Hepatocyte (in vitro differentiated cells): ENCODE measurements at regions not wholly inside any gene's neighbourhood (a gene's known extent, or its start where the extent isn't known, plus 50 kb on each side); places are given as distances from the start of the nearest gene placed in this dataset.

ENCODE experiments used
- DNase-seq: peaks from one replicate; pipeline ENCODE4 v3.0.0-alpha.2; 2016; ENCODE audit warnings: low spot score
- H2AFZ ChIP-seq: fragments of 200-600 bp; sonication (generic); 2 replicates; pipeline ENCODE4 v1.6.0; 2016; ENCODE audit warnings: antibody characterized with exemption, mild to moderate bottlenecking
- H3K27ac ChIP-seq: fragments of 200-600 bp; sonication (generic); 2 replicates; pipeline ENCODE4 v1.5.1; 2016; ENCODE audit warnings: mild to moderate bottlenecking
- H3K27me3 ChIP-seq: fragments of 200-600 bp; sonication (generic); 2 replicates; pipeline ENCODE4 v1.6.1; 2016
- H3K36me3 ChIP-seq: fragments of 200-600 bp; sonication (generic); replicated peaks from 2 replicates; pipeline ENCODE4 v1.5.1; 2016; ENCODE audit warnings: low read depth; ENCODE audit not compliant: insufficient read depth
- H3K4me1 ChIP-seq: fragments of 200-600 bp; sonication (generic); 2 replicates; pipeline ENCODE4 v1.5.1; 2016; ENCODE audit warnings: mild to moderate bottlenecking, moderate library complexity; ENCODE audit not compliant: insufficient read depth
- H3K4me2 ChIP-seq: fragments of 200-600 bp; sonication (generic); 2 replicates; pipeline ENCODE4 v1.6.0; 2016
- H3K4me3 ChIP-seq: fragments of 200-600 bp; sonication (generic); 2 replicates; pipeline ENCODE4 v1.5.1; 2016; ENCODE audit warnings: mild to moderate bottlenecking
- H3K79me2 ChIP-seq: fragments of 200-600 bp; sonication (generic); 2 replicates; pipeline ENCODE4 v1.6.0; 2017; ENCODE audit warnings: mild to moderate bottlenecking
- H3K9me2 ChIP-seq: fragments of 200-600 bp; sonication (generic); replicated peaks from 2 replicates; pipeline ENCODE4 v1.6.0; 2017; ENCODE audit warnings: mild to moderate bottlenecking; ENCODE audit not compliant: insufficient read depth
- H3K9me3 ChIP-seq: fragments of 200-600 bp; sonication (generic); 2 replicates; pipeline ENCODE4 v1.5.1; 2016; ENCODE audit warnings: low read depth, mild to moderate bottlenecking
- H4K20me1 ChIP-seq: fragments of 200-600 bp; sonication (generic); 2 replicates; pipeline ENCODE4 v1.6.0; 2016; ENCODE audit warnings: mild to moderate bottlenecking; ENCODE audit not compliant: insufficient read depth, poor library complexity, severe bottlenecking
- CTCF ChIP-seq: fragments of 200-600 bp; sonication (generic); IDR thresholded peaks from 2 replicates; pipeline ENCODE4 v1.5.1; 2016; ENCODE audit warnings: antibody characterized with exemption, mild to moderate bottlenecking; ENCODE audit not compliant: poor library complexity
- EZH2 ChIP-seq: fragments of 200-600 bp; sonication (generic); IDR thresholded peaks from 2 replicates; pipeline ENCODE4 v1.6.1; 2016; ENCODE audit warnings: antibody characterized with exemption, mild to moderate bottlenecking, borderline replicate concordance
- EZH2phosphoT487 ChIP-seq: fragments of 200-600 bp; sonication (generic); IDR thresholded peaks from one replicate; pipeline ENCODE4 v1.6.1; 2018; ENCODE audit warnings: antibody characterized with exemption, mild to moderate bottlenecking, low read depth, moderate library complexity; ENCODE audit not compliant: unreplicated experiment, severe bottlenecking
- WGBS: methylation state at CpG from one replicate; pipeline ENCODE4 v1.1.6; 2016; ENCODE audit warnings: low lambda C conversion rate; ENCODE audit errors: missing lambda C conversion rate; 5-methylcytosine and 5-hydroxymethylcytosine counted together

GRCh38 chr5:171703146-171703545, 82.5 kb upstream of the SMIM23 start:
- Histone ChIP-seq H3K27me3 (no peaks in the 10 kb centered on the region), H3K4me1 (peaks cover 18% of the 10 kb centered on the region), H4K20me1 (no peaks in the 10 kb centered on the region), H3K36me3 (no peaks in the 10 kb centered on the region), H3K9me3 (no peaks in the 10 kb centered on the region), H2AFZ (no peak overlapping the region), H3K9me2 (no peaks in the 10 kb centered on the region), H3K79me2 (no peaks in the 10 kb centered on the region), H3K4me2 (no peak overlapping the region), H3K27ac (no peak overlapping the region), H3K4me3 (no peak overlapping the region)
- 94% methylated on average over 11 of the region's 11 CpGs for WGBS
- DNase-seq: no peak
- TF ChIP-seq EZH2phosphoT487 (no peak), CTCF (no peak), EZH2 (no peak)

- H3K36me3 ChIP-seq: no peaks in the 10 kb centered on the region
- no peaks in the 10 kb centered on the region for H3K27me3 ChIP-seq
- H3K4me1 ChIP-seq: peaks cover 15% of the 10 kb centered on the region
- no peak overlapping the region for H3K27ac ChIP-seq
- H3K79me2 ChIP-seq: no peaks in the 10 kb centered on the region
- WGBS: 98% methylated on average over 6 of the region's 6 CpGs
- H3K4me2 ChIP-seq: no peak overlapping the region
- no peak for DNase-seq
- no peak overlapping the region for H3K4me3 ChIP-seq
- no peak for TF ChIP-seq CTCF
- no peak for TF ChIP-seq EZH2phosphoT487
- no peak for TF ChIP-seq EZH2
- no peaks in the 10 kb centered on the region for H3K9me2 ChIP-seq
- no peaks in the 10 kb centered on the region for H4K20me1 ChIP-seq
- no peak overlapping the region for H2AFZ ChIP-seq
- no peaks in the 10 kb centered on the region for H3K9me3 ChIP-seq
Measured at GRCh38 chr5:171705036-171705435, 80.6 kb upstream of the SMIM23 start.

- Histone ChIP-seq H3K9me2 (no peaks in the 10 kb centered on the region), H3K9me3 (no peaks in the 10 kb centered on the region), H4K20me1 (no peaks in the 10 kb centered on the region), H3K27me3 (no peaks in the 10 kb centered on the region), H2AFZ (no peak overlapping the region), H3K4me1 (peaks cover 8% of the 10 kb centered on the region), H3K4me3 (no peak overlapping the region), H3K79me2 (no peaks in the 10 kb centered on the region), H3K27ac (no peak overlapping the region), H3K4me2 (no peak overlapping the region), H3K36me3 (no peaks in the 10 kb centered on the region)
- TF ChIP-seq EZH2: no peak
- no peak for TF ChIP-seq CTCF
- no peak for TF ChIP-seq EZH2phosphoT487
- no peak for DNase-seq
- WGBS: 84% methylated on average over 7 of the region's 7 CpGs
Measured at GRCh38 chr5:171705830-171706468, 79.7 kb upstream of the SMIM23 start.
